ENCODE measurements at regions not wholly inside any gene's neighbourhood (a gene's known extent, or its start where the extent isn't known, plus 50 kb on each side); places are given as distances from the start of the nearest gene placed in this dataset.

DNA sequence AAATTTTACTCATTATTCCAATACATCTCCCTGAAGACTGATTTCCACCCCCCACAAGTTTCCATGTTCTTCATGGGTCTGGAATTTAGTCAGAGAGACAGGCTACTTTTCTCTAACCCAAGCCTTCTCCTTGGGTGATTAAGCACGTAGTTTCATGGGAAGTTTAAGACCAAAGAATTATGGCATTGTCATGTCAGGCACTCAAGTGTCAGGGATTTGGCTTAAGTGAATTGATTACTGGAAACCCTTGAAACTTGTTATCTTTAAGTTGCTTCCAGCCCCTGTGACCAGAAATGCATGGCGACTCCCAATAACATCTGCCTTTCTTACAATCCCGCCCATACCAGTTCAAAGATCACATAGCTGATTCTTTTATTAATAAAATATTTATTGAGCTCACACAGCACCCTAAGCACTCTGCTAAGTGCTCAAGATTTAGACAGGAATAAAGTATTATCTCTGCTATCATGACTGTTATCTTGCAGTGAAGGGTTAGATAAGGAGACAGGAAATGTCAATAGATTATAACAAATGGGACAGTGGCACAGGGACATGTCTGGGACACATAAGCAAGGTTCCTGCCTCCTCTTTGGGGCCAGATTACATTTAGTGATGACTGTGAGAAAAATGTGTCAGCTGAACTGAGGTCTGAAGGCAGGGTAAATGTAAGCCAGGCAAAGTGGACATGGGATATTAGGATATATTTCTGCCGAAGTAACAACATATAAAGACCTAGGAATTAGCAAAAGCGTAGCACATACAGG is 241.2 kb upstream of the TNC start:
- Histone ChIP-seq H3K4me3 (ENCODE audit: low read length) (no peak overlapping the region), H3K27me3 (ENCODE audit: control insufficient read depth, insufficient read depth, low read length) (no peaks in the 10 kb centered on the region), H3K4me1 (ENCODE audit: control insufficient read depth, insufficient read depth, low read length) (no peaks in the 10 kb centered on the region), H3K9me3 (replicated peaks; ENCODE audit: control insufficient read depth, low read depth, low read length) (no peaks in the 10 kb centered on the region), H3K36me3 (ENCODE audit: control insufficient read depth, insufficient read depth, low read length) (no peaks in the 10 kb centered on the region), H3K27ac (ENCODE audit: low read length) (no peak overlapping the region)
- WGBS (ENCODE audit: insufficient coverage), result 83% methylated on average over 1 of the region's 5 CpGs
- DNase-seq, result peak; percentile 17

DNA sequence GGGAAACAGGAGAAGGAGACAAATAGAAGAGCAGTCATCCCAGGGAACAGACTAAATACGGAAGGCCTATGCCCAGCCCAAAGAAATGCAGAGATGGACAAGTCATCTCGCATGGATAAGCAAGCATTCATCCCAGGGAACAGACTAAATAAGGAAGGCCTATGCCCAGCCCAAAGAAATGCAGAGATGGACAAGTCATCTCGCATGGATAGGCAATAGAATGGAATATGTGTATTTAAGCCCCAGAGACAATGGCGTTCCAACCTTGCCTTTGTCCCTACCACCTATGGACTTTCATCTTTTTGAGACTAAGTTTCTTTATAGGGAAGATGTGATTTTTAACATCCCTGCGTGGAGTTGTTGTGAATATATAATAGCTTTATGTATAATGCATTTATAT is 242.2 kb upstream of the TNC start:
- 97% methylated on average over 2 of the region's 5 CpGs for WGBS (ENCODE audit: insufficient coverage)

DNA sequence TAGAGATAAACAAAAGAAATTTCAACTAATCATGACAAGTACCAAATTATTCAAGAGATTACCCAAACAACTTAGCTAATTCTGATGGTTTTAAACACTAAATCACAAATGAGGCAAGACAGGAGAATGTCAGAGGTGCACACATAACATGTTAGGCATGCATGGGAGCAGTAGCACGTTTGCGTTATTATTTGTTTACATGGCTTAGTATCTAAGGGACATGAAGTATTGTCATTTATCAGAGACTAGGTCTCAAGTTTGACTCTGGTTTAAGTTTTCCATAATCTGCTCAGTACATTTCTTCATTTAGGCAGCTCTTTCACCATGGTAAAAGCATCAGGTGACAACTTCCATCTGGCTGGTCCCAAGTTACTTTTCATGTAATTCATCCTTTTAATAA is 244.1 kb upstream of the TNC start:
- Histone ChIP-seq H3K9me3 (replicated peaks; ENCODE audit: control insufficient read depth, low read depth, low read length) (no peaks in the 10 kb centered on the region), H3K4me1 (ENCODE audit: control insufficient read depth, insufficient read depth, low read length) (no peaks in the 10 kb centered on the region), H3K36me3 (ENCODE audit: control insufficient read depth, insufficient read depth, low read length) (no peaks in the 10 kb centered on the region), H3K27me3 (ENCODE audit: control insufficient read depth, insufficient read depth, low read length) (no peaks in the 10 kb centered on the region), H3K27ac (ENCODE audit: low read length) (no peak overlapping the region), H3K4me3 (ENCODE audit: low read length) (no peak overlapping the region)
- 0% methylated on average over 1 of the region's 2 CpGs for WGBS (ENCODE audit: insufficient coverage)
- no peak for DNase-seq

More for the DNA sequence above, 242.2 kb upstream of the TNC start:
- no peak for DNase-seq
- Histone ChIP-seq H3K27ac (ENCODE audit: low read length) (no peak overlapping the region), H3K27me3 (ENCODE audit: control insufficient read depth, insufficient read depth, low read length) (no peaks in the 10 kb centered on the region), H3K4me3 (ENCODE audit: low read length) (no peak overlapping the region), H3K4me1 (ENCODE audit: control insufficient read depth, insufficient read depth, low read length) (no peaks in the 10 kb centered on the region), H3K9me3 (replicated peaks; ENCODE audit: control insufficient read depth, low read depth, low read length) (no peaks in the 10 kb centered on the region), H3K36me3 (ENCODE audit: control insufficient read depth, insufficient read depth, low read length) (no peaks in the 10 kb centered on the region)

DNA sequence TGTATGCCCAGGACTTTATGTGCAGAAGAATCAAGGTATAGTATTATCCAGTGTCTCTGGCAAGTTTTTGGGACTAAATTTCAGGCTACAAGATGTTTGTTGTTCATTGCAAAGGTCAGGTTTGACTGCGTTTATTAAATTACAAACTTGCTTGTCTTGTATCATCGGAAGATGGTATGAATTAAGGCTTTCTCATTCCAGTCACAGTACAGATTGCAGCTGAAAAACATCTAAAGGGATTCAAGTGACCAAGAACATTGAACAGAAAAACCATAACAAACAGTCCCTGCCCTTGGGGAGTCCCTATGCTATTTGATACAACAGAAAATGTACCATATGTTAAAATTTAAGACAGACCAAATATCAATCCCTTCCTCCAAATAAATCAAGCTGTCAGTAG is 244.7 kb upstream of the TNC start:
- Histone ChIP-seq H3K36me3 (ENCODE audit: control insufficient read depth, insufficient read depth, low read length) (no peaks in the 10 kb centered on the region), H3K27ac (ENCODE audit: low read length) (no peak overlapping the region), H3K27me3 (ENCODE audit: control insufficient read depth, insufficient read depth, low read length) (no peaks in the 10 kb centered on the region), H3K4me1 (ENCODE audit: control insufficient read depth, insufficient read depth, low read length) (no peaks in the 10 kb centered on the region), H3K9me3 (replicated peaks; ENCODE audit: control insufficient read depth, low read depth, low read length) (no peaks in the 10 kb centered on the region), H3K4me3 (ENCODE audit: low read length) (no peak overlapping the region)
- DNase-seq, result no peak
- WGBS (ENCODE audit: insufficient coverage), result no CpG with 5 or more reads among the region's 2 CpGs

DNA sequence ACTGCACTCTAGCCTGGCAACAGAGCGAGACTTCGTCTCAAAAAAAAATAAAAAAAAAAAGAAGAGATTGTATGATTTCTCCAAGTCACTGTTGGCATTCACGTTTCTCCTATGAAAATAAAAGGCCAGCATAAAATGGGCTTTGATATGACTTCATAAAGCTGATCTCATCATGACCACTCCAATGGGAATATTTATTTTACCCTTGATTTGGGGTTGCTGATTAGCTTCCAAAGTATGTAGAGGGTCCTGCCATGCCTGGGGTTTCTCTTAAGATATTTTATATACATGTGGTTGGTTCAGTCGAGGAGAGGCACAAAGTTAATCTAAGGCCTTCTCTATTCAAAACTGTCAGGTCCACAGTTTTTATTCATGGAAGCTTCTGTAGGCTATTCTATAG is 247.0 kb upstream of the TNC start:
- Histone ChIP-seq H3K27me3 (ENCODE audit: control insufficient read depth, insufficient read depth, low read length) (no peaks in the 10 kb centered on the region), H3K9me3 (replicated peaks; ENCODE audit: control insufficient read depth, low read depth, low read length) (no peaks in the 10 kb centered on the region), H3K4me3 (ENCODE audit: low read length) (no peak overlapping the region), H3K4me1 (ENCODE audit: control insufficient read depth, insufficient read depth, low read length) (peaks cover 5% of the 10 kb centered on the region), H3K36me3 (ENCODE audit: control insufficient read depth, insufficient read depth, low read length) (no peaks in the 10 kb centered on the region), H3K27ac (ENCODE audit: low read length) (no peak overlapping the region)
- no peak for DNase-seq
- WGBS (ENCODE audit: insufficient coverage), result no CpG with 5 or more reads among the region's 4 CpGs

DNA sequence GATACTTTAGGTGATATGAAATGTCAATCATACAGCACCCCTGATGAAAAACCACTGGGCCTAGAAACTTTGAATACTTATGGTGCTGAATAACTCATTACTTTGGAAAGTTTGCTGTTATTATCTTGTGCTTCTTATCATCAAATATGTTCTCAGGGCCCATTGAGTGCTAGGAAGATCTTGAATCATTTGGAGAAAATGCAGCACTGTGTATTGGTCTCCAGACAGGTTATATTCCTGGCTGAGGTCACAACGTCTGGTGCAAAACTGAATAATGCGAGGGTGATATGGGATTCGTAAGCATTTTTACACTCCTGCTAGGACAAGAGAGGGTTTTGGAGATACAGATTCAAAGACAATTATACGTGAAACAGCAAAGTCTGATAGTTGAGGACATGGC is 249.4 kb upstream of the TNC start:
- H3K9me3 ChIP-seq (replicated peaks; ENCODE audit: control insufficient read depth, low read depth, low read length), result no peaks in the 10 kb centered on the region
- no peak overlapping the region for H3K4me3 ChIP-seq (ENCODE audit: low read length)
- WGBS (ENCODE audit: insufficient coverage), result 100% methylated on average over 3 of the region's 4 CpGs
- no peaks in the 10 kb centered on the region for H3K36me3 ChIP-seq (ENCODE audit: control insufficient read depth, insufficient read depth, low read length)
- peaks cover 5% of the 10 kb centered on the region for H3K4me1 ChIP-seq (ENCODE audit: control insufficient read depth, insufficient read depth, low read length)
- H3K27ac ChIP-seq (ENCODE audit: low read length), result no peak overlapping the region
- no peaks in the 10 kb centered on the region for H3K27me3 ChIP-seq (ENCODE audit: control insufficient read depth, insufficient read depth, low read length)
- DNase-seq, result no peak

DNA sequence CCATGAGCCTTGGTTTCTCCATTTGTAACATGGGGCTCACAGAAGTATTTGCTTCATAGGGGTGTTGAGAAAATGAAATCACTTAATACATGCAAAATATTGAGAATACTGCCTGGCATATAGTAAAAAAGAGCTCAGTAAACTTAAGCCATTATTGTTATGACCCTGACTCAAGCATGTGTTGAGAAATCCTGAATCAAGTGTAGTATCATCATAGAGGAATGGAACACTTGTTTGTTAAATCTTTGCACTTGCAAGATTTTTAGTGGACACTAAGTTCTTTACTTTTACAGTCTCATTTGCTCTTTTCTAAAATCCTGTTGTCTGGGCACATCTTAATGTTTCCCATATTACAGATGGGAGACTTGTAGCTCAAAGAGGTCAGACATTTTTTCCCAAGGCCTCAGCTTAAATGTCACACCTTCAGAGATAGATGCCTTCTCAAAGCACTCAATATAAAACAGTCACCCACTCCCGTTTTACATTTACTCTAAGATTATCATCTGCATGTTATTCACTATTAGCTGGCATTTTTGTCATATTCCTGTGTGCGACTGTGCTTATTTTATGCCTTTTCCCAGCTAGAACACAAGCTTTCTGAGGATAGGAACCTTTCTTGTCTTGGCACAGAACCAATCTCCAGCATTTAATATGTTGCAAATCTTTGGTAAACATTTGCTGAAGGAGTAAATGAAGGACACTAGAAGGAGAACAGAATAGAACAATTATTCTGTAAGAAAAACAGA is 250.0 kb upstream of the TNC start:
- no CpG with 5 or more reads among the region's 2 CpGs for WGBS (ENCODE audit: insufficient coverage)
- H3K4me1 ChIP-seq (ENCODE audit: control insufficient read depth, insufficient read depth, low read length), result peaks cover 5% of the 10 kb centered on the region
- no peak overlapping the region for H3K4me3 ChIP-seq (ENCODE audit: low read length)
- no peaks in the 10 kb centered on the region for H3K9me3 ChIP-seq (replicated peaks; ENCODE audit: control insufficient read depth, low read depth, low read length)
- no peak overlapping the region for H3K27ac ChIP-seq (ENCODE audit: low read length)
- no peak for DNase-seq
- no peaks in the 10 kb centered on the region for H3K27me3 ChIP-seq (ENCODE audit: control insufficient read depth, insufficient read depth, low read length)
- H3K36me3 ChIP-seq (ENCODE audit: control insufficient read depth, insufficient read depth, low read length), result no peaks in the 10 kb centered on the region

DNA sequence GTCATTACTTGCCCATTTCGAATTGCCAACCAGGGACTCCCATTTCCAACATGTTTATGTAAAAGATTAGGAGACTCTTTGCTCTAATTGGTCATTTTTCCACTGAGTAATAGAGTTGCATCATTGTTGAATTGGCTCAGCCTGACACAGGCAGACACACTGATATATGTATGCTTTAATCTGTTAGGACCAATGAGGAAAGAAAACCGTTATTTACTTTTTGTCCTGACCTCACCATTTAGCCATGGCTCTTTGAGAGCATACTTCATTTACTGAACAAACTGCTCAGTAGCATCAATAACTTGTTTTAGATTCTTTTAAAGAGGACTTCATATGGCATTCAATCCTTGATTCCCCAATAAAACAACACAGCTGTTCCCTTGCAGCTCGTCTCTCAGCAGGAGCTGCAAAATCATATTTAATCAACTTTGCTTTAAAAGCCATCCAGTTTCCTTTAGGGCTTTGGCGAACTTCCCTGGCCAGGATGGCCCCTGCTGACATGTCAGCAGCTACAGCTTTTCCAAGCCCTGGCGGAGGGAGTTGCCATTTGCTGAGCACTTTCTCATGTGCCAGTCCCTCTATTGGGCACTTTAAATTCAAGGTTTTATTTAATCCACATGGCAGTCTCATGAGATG is 251.5 kb upstream of the TNC start:
- Histone ChIP-seq H3K36me3 (ENCODE audit: control insufficient read depth, insufficient read depth, low read length) (no peaks in the 10 kb centered on the region), H3K27ac (ENCODE audit: low read length) (peak overlapping the region; percentile 16), H3K27me3 (ENCODE audit: control insufficient read depth, insufficient read depth, low read length) (no peaks in the 10 kb centered on the region), H3K9me3 (replicated peaks; ENCODE audit: control insufficient read depth, low read depth, low read length) (no peaks in the 10 kb centered on the region), H3K4me3 (ENCODE audit: low read length) (no peak overlapping the region), H3K4me1 (ENCODE audit: control insufficient read depth, insufficient read depth, low read length) (peaks cover 5% of the 10 kb centered on the region)
- WGBS (ENCODE audit: insufficient coverage), result 20% methylated on average over 2 of the region's 5 CpGs
- peak; percentile 87 for DNase-seq

DNA sequence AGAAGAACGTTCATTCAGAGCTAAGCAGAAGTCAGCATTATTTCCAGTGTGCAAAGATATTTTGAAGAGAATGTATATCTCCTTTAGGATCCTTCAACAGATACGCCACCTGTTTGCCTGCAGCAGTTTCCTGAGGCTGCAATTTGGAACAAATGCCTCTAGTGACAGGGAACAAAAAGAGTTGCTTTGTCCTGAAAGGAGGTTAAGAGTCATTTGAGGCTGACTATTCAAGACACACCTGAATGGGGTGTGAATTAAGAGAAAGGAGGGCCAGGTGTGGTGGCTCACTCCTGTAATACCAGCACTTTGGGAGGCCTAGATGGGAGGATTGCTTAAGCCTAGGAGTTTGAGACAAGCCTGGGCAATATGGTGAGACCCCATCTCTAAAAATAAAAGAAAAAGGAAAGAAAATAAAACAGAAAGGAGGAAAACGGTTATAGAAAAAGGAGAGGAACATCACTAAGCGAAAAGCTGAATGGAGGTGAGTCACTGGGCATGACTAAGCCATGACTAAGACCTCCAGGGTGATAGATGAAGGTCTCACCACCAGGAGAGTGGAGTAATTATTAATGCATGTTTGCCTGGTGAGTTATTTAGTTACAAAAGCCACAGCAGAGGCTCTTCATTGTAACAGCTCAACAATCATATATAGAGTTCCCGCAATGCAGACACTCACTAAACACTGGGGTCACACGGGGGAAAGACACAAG is 255.2 kb upstream of the TNC start:
- Histone ChIP-seq H3K27ac (ENCODE audit: low read length) (no peak overlapping the region), H3K4me1 (ENCODE audit: control insufficient read depth, insufficient read depth, low read length) (peaks cover 5% of the 10 kb centered on the region), H3K36me3 (ENCODE audit: control insufficient read depth, insufficient read depth, low read length) (no peaks in the 10 kb centered on the region), H3K27me3 (ENCODE audit: control insufficient read depth, insufficient read depth, low read length) (no peaks in the 10 kb centered on the region), H3K4me3 (ENCODE audit: low read length) (no peak overlapping the region), H3K9me3 (replicated peaks; ENCODE audit: control insufficient read depth, low read depth, low read length) (no peaks in the 10 kb centered on the region)
- 85% methylated on average over 3 of the region's 6 CpGs for WGBS (ENCODE audit: insufficient coverage)
- DNase-seq, result no peak

DNA sequence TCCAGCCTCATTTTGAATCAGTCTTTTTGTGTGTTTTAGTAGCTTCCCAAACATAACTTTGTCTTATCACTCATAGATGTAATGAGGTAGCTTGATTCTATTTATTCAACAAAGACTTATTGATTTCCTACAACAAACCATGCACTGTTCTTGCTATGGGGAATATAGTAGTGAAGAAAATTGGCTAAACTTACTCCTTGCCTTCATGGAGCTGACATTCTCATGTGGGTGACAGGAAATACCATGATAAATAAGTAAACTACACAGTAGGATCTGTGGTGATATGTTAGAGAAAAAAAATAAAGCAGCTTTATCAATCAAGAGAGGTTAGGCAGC is 255.7 kb upstream of the TNC start:
- H3K27ac ChIP-seq (ENCODE audit: low read length), result no peak overlapping the region
- no peaks in the 10 kb centered on the region for H3K36me3 ChIP-seq (ENCODE audit: control insufficient read depth, insufficient read depth, low read length)
- no peak overlapping the region for H3K4me3 ChIP-seq (ENCODE audit: low read length)
- no peak for DNase-seq
- H3K27me3 ChIP-seq (ENCODE audit: control insufficient read depth, insufficient read depth, low read length), result no peaks in the 10 kb centered on the region
- H3K4me1 ChIP-seq (ENCODE audit: control insufficient read depth, insufficient read depth, low read length), result peaks cover 5% of the 10 kb centered on the region
- H3K9me3 ChIP-seq (replicated peaks; ENCODE audit: control insufficient read depth, low read depth, low read length), result no peaks in the 10 kb centered on the region

All from muscle of leg (tissue), 3 donors.